H1 (cell line): ENCODE measurements at regions not wholly inside any gene's neighbourhood (a gene's known extent, or its start where the extent isn't known, plus 50 kb on each side); places are given as distances from the start of the nearest gene placed in this dataset.

Source experiments
- HDAC6 ChIP-seq: IDR thresholded peaks from one replicate; pipeline ENCODE4 v1.7.1; 2012; ENCODE audit warnings: low read depth, mild to moderate bottlenecking, inconsistent platforms, low read length, moderate library complexity
- NANOG ChIP-seq: IDR thresholded peaks from 2 replicates; pipeline ENCODE4 v1.6.1; 2011; ENCODE audit warnings: low read length, low read depth, mild to moderate bottlenecking, inconsistent platforms; ENCODE audit not compliant: insufficient read depth, poor library complexity, severe bottlenecking
- RXRA ChIP-seq: IDR thresholded peaks from 2 replicates; pipeline ENCODE4 v1.6.1; 2011; ENCODE audit warnings: low read depth, mild to moderate bottlenecking, low read length, moderate library complexity; ENCODE audit not compliant: insufficient read depth
- TBP ChIP-seq: IDR thresholded peaks from 2 replicates; pipeline ENCODE4 v1.6.1; 2011; ENCODE audit warnings: low read depth, low read length, improper control_type of control experiment
- TF ChIP-seq, protein P1 (sequence below): IDR thresholded peaks from 2 replicates; pipeline ENCODE4 v1.6.1; 2011; ENCODE audit warnings: low read length, improper control_type of control experiment

GRCh38 chr5:125404056-125404455, 657.6 kb upstream of the ZNF608 start (continued):
- TF ChIP-seq, protein P1, sequence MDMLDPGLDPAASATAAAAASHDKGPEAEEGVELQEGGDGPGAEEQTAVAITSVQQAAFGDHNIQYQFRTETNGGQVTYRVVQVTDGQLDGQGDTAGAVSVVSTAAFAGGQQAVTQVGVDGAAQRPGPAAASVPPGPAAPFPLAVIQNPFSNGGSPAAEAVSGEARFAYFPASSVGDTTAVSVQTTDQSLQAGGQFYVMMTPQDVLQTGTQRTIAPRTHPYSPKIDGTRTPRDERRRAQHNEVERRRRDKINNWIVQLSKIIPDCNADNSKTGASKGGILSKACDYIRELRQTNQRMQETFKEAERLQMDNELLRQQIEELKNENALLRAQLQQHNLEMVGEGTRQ: no peak
- TF ChIP-seq HDAC6: no peak
- TF ChIP-seq TBP: no peak
- TF ChIP-seq RXRA: no peak
- TF ChIP-seq NANOG: no peak
